AG20443 (cell line): ENCODE measurements at regions not wholly inside any gene's neighbourhood (a gene's known extent, or its start where the extent isn't known, plus 50 kb on each side); places are given as distances from the start of the nearest gene placed in this dataset.

Experiments
- DNase-seq: peaks from one replicate; pipeline ENCODE4 v3.0.0; 2012; ENCODE audit warnings: low spot score, mixed read lengths

DNA sequence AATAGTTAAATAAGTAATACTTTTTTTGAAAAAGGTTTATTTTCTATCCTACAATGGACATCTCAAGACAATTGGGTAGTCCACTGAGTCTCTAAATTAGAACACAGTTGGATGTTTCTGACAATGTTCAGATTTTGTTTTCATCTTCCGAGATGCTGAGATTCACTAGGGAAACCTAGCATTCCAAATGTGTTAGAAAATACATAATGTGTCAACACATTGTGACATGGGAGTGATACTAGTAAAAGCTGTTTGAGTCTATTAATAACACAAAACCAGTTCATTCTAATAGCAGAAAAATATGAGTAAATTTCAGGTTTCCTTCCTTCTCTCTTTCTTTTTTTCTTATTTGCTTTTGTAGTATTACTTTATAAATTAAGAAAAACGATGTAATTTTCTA, 68.2 kb upstream of the CDH10 start:
- DNase-seq: no peak

DNA sequence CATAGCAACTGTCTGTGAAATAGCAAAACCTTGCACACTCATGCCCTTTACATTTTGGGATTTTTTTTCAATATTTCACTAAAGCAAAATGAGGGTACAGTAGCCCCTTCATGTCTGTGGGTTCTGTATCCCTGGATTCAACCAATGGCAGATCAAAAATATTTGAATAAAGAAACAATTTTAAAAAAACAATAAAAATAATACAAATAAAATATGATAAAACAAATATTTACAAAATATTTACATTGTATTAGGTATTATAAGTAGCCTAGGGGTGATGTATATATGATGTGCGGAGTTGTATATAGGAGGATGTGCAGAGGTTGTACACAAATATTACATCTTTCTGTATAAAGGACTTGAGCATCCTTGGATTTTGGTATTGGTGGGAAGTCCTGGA, 67.3 kb upstream of the CDH10 start:
- no peak for DNase-seq

- DNase-seq: no peak
Observed at GRCh38 chr5:24703934-24704333, 59.2 kb upstream of the CDH10 start.
